Activated T-cell treated with anti-CD3 and anti-CD28 coated beads, Interleukin-2, amount 50 U/mL, for 24 hours (primary cell): ENCODE measurements at regions not wholly inside any gene's neighbourhood (a gene's known extent, or its start where the extent isn't known, plus 50 kb on each side); places are given as distances from the start of the nearest gene placed in this dataset.

Experiments
- DNase-seq: peaks from one replicate; pipeline ENCODE4 v3.0.0-alpha.2; 2020
- H3K27ac Mint-ChIP-seq: 2 replicates; pipeline ENCODE4 v1.8.0; 2020; ENCODE audit warnings: mild to moderate bottlenecking, mixed read lengths
- H3K27me3 Mint-ChIP-seq: 2 replicates; pipeline ENCODE4 v1.8.0; 2020; ENCODE audit warnings: mixed read lengths
- H3K36me3 Mint-ChIP-seq: 2 replicates; pipeline ENCODE4 v1.8.0; 2020; ENCODE audit warnings: low read depth, mixed read lengths
- H3K4me1 Mint-ChIP-seq: 2 replicates; pipeline ENCODE4 v1.8.0; 2020; ENCODE audit warnings: low read depth, mixed read lengths
- H3K4me3 Mint-ChIP-seq: 2 replicates; pipeline ENCODE4 v1.8.0; 2020; ENCODE audit warnings: mild to moderate bottlenecking, moderate library complexity, mixed read lengths
- H3K9me3 Mint-ChIP-seq: 2 replicates; pipeline ENCODE4 v1.8.0; 2020; ENCODE audit warnings: mixed read lengths

GRCh38 chr13:67775359-67775758, 545.2 kb upstream of the PCDH9 start:
- no peak for DNase-seq
- no peak overlapping the region for H3K4me3 Mint-ChIP-seq
- H3K9me3 Mint-ChIP-seq, result peaks cover 15% of the 10 kb centered on the region
- no peaks in the 10 kb centered on the region for H3K36me3 Mint-ChIP-seq
- H3K27me3 Mint-ChIP-seq, result no peaks in the 10 kb centered on the region
- no peak overlapping the region for H3K27ac Mint-ChIP-seq
- H3K4me1 Mint-ChIP-seq, result no peaks in the 10 kb centered on the region

GRCh38 chr13:67772807-67773453, 542.8 kb upstream of the PCDH9 start:
- Mint-ChIP-seq H3K9me3 (peaks cover 14% of the 10 kb centered on the region), H3K4me1 (no peaks in the 10 kb centered on the region)

GRCh38 chr13:67771106-67771505, 541.0 kb upstream of the PCDH9 start:
- Mint-ChIP-seq H3K27me3 (no peaks in the 10 kb centered on the region), H3K4me3 (no peak overlapping the region), H3K4me1 (no peaks in the 10 kb centered on the region), H3K36me3 (no peaks in the 10 kb centered on the region), H3K9me3 (peaks cover 16% of the 10 kb centered on the region), H3K27ac (no peak overlapping the region)
- DNase-seq, result no peak

More at GRCh38 chr13:67772807-67773453, 542.8 kb upstream of the PCDH9 start:
- no peak overlapping the region for H3K4me3 Mint-ChIP-seq
- no peak overlapping the region for H3K27ac Mint-ChIP-seq
- no peak for DNase-seq
- no peaks in the 10 kb centered on the region for H3K27me3 Mint-ChIP-seq
- H3K36me3 Mint-ChIP-seq, result no peaks in the 10 kb centered on the region

GRCh38 chr13:67769987-67770341, 539.8 kb upstream of the PCDH9 start:
- Mint-ChIP-seq H3K27me3 (no peaks in the 10 kb centered on the region), H3K36me3 (no peaks in the 10 kb centered on the region), H3K9me3 (peaks cover 16% of the 10 kb centered on the region), H3K27ac (no peak overlapping the region), H3K4me1 (no peaks in the 10 kb centered on the region), H3K4me3 (no peak overlapping the region)
- no peak for DNase-seq

- no peak overlapping the region for H3K27ac Mint-ChIP-seq
- DNase-seq, result no peak
- H3K36me3 Mint-ChIP-seq, result no peaks in the 10 kb centered on the region
- H3K4me1 Mint-ChIP-seq, result no peaks in the 10 kb centered on the region
- peaks cover 16% of the 10 kb centered on the region for H3K9me3 Mint-ChIP-seq
- no peaks in the 10 kb centered on the region for H3K27me3 Mint-ChIP-seq
- no peak overlapping the region for H3K4me3 Mint-ChIP-seq
These were observed 539.2 kb upstream of the PCDH9 start for GRCh38 chr13:67769063-67769986.

- no peak overlapping the region for H3K27ac Mint-ChIP-seq
- no peaks in the 10 kb centered on the region for H3K27me3 Mint-ChIP-seq
- no peaks in the 10 kb centered on the region for H3K4me1 Mint-ChIP-seq
- no peaks in the 10 kb centered on the region for H3K36me3 Mint-ChIP-seq
- no peak overlapping the region for H3K4me3 Mint-ChIP-seq
- H3K9me3 Mint-ChIP-seq, result peaks cover 16% of the 10 kb centered on the region
- no peak for DNase-seq
These were observed 533.8 kb upstream of the PCDH9 start for GRCh38 chr13:67763984-67764383.

- Mint-ChIP-seq H3K27me3 (no peaks in the 10 kb centered on the region), H3K36me3 (no peaks in the 10 kb centered on the region), H3K4me1 (no peaks in the 10 kb centered on the region), H3K4me3 (no peak overlapping the region), H3K27ac (no peak overlapping the region), H3K9me3 (peaks cover 16% of the 10 kb centered on the region)
- no peak for DNase-seq
These were observed 533.2 kb upstream of the PCDH9 start for GRCh38 chr13:67763384-67763783.

GRCh38 chr13:67758975-67759374, 528.8 kb upstream of the PCDH9 start:
- DNase-seq, result no peak
- Mint-ChIP-seq H3K4me1 (no peaks in the 10 kb centered on the region), H3K27me3 (no peaks in the 10 kb centered on the region), H3K36me3 (no peaks in the 10 kb centered on the region), H3K4me3 (no peak overlapping the region), H3K9me3 (peaks cover 16% of the 10 kb centered on the region), H3K27ac (no peak overlapping the region)

GRCh38 chr13:67754012-67754411, 523.9 kb upstream of the PCDH9 start:
- Mint-ChIP-seq H3K27ac (no peak overlapping the region), H3K9me3 (peaks cover 19% of the 10 kb centered on the region)

GRCh38 chr13:67752759-67753158, 522.6 kb upstream of the PCDH9 start:
- Mint-ChIP-seq H3K4me3 (no peak overlapping the region), H3K36me3 (no peaks in the 10 kb centered on the region), H3K27ac (no peak overlapping the region), H3K9me3 (peaks cover 18% of the 10 kb centered on the region), H3K4me1 (no peaks in the 10 kb centered on the region), H3K27me3 (no peaks in the 10 kb centered on the region)
- no peak for DNase-seq

More at GRCh38 chr13:67754012-67754411, 523.9 kb upstream of the PCDH9 start:
- Mint-ChIP-seq H3K4me3 (no peak overlapping the region), H3K4me1 (no peaks in the 10 kb centered on the region), H3K36me3 (no peaks in the 10 kb centered on the region), H3K27me3 (no peaks in the 10 kb centered on the region)
- no peak for DNase-seq

- no peak for DNase-seq
- H3K4me1 Mint-ChIP-seq, result no peaks in the 10 kb centered on the region
- H3K9me3 Mint-ChIP-seq, result peaks cover 24% of the 10 kb centered on the region
- H3K4me3 Mint-ChIP-seq, result no peak overlapping the region
- H3K27me3 Mint-ChIP-seq, result no peaks in the 10 kb centered on the region
- no peak overlapping the region for H3K27ac Mint-ChIP-seq
- H3K36me3 Mint-ChIP-seq, result no peaks in the 10 kb centered on the region
These were observed 512.3 kb upstream of the PCDH9 start for GRCh38 chr13:67742478-67742877.

- Mint-ChIP-seq H3K27me3 (no peaks in the 10 kb centered on the region), H3K4me3 (no peak overlapping the region)
These were observed 510.9 kb upstream of the PCDH9 start for GRCh38 chr13:67740871-67741535.

GRCh38 chr13:67736646-67737420, 506.7 kb upstream of the PCDH9 start:
- peaks cover 26% of the 10 kb centered on the region for H3K9me3 Mint-ChIP-seq
- no peak overlapping the region for H3K27ac Mint-ChIP-seq
- H3K36me3 Mint-ChIP-seq, result no peaks in the 10 kb centered on the region
- H3K4me3 Mint-ChIP-seq, result no peak overlapping the region
- no peak for DNase-seq
- no peaks in the 10 kb centered on the region for H3K27me3 Mint-ChIP-seq
- H3K4me1 Mint-ChIP-seq, result no peaks in the 10 kb centered on the region

More at GRCh38 chr13:67740871-67741535, 510.9 kb upstream of the PCDH9 start:
- no peaks in the 10 kb centered on the region for H3K4me1 Mint-ChIP-seq
- peaks cover 25% of the 10 kb centered on the region for H3K9me3 Mint-ChIP-seq
- no peak for DNase-seq
- no peaks in the 10 kb centered on the region for H3K36me3 Mint-ChIP-seq
- H3K27ac Mint-ChIP-seq, result no peak overlapping the region

GRCh38 chr13:67735651-67736050, 505.5 kb upstream of the PCDH9 start:
- no peaks in the 10 kb centered on the region for H3K36me3 Mint-ChIP-seq
- DNase-seq, result no peak
- no peaks in the 10 kb centered on the region for H3K4me1 Mint-ChIP-seq

More at GRCh38 chr13:67735651-67736050, 505.5 kb upstream of the PCDH9 start:
- Mint-ChIP-seq H3K27ac (no peak overlapping the region), H3K4me3 (no peak overlapping the region), H3K9me3 (peaks cover 23% of the 10 kb centered on the region), H3K27me3 (no peaks in the 10 kb centered on the region)
